Sigmoid colon (tissue), 6 donors: ENCODE measurements at regions not wholly inside any gene's neighbourhood (a gene's known extent, or its start where the extent isn't known, plus 50 kb on each side); places are given as distances from the start of the nearest gene placed in this dataset.

Experiments
- DNase-seq: peaks from one replicate; pipeline ENCODE4 v3.0.0-alpha.2; 2019
- H3K27ac ChIP-seq, 4 donors: fragments of 200-600 bp; sonication (generic); one replicate each; pipeline ENCODE4 v1.5.1; 2016 to 2019; ENCODE audit warnings: mild to moderate bottlenecking in 1 of 4
- H3K27me3 ChIP-seq, 3 donors: fragments of 200-600 bp; sonication (generic); one replicate each; pipeline ENCODE4 v1.5.1; 2019; ENCODE audit warnings: mild to moderate bottlenecking in 1 of 3
- H3K36me3 ChIP-seq, 4 donors: fragments of 200-600 bp; sonication (generic); one replicate each; pipeline ENCODE4 v1.5.1; 2016 to 2019
- H3K4me1 ChIP-seq, 4 donors: fragments of 200-600 bp; sonication (generic); one replicate each; pipeline ENCODE4 v1.5.1; 2017 to 2019
- H3K4me3 ChIP-seq, 4 donors: fragments of 200-600 bp; sonication (generic); one replicate each; pipeline ENCODE4 v1.5.1; 2017 to 2019; ENCODE audit warnings: mild to moderate bottlenecking in 2 of 4, moderate library complexity in 1 of 4
- H3K9me3 ChIP-seq, 4 donors: fragments of 200-600 bp in 3 of 4; sonication (generic) in 3 of 4; one replicate each; pipeline versions ENCODE4 v1.5.1 to v1.6.1; 2013 to 2019
- CTCF ChIP-seq, 4 experiments: fragments of 450-650 bp in 3 of 4; fragments of 200-600 bp in 1 of 4; IDR thresholded peaks; one replicate each; pipeline ENCODE4 v1.5.1; 2016 to 2019; ENCODE audit warnings: antibody characterized with exemption in 4 of 4, mild to moderate bottlenecking in 3 of 4, moderate library complexity in 2 of 4
- EP300 ChIP-seq, 4 donors: sonication (generic); formaldehyde crosslinking; IDR thresholded peaks; one replicate each; pipeline ENCODE4 v1.6.1; 2017; ENCODE audit warnings: antibody characterized with exemption in 4 of 4
- POLR2A ChIP-seq, 2 donors: fragments of 450-650 bp; IDR thresholded peaks; one replicate each; pipeline ENCODE4 v1.6.1; 2016; ENCODE audit warnings: antibody characterized with exemption in 2 of 2, mild to moderate bottlenecking in 2 of 2, moderate library complexity in 2 of 2
- POLR2AphosphoS5 ChIP-seq, 4 donors: sonication (generic); formaldehyde crosslinking; IDR thresholded peaks; one replicate each; pipeline ENCODE4 v1.6.1; 2017; ENCODE audit warnings: antibody characterized with exemption in 4 of 4
- WGBS, 2 donors: extraction: QIAGEN DNeasy Blood & Tissue Kit; methylation state at CpG; one replicate each; pipeline ENCODE4 v1.1.7; 2013; 5-methylcytosine and 5-hydroxymethylcytosine counted together
- intact Hi-C: fragments of 100-400 bp; cut with DNase I; formaldehyde crosslinking; loops from one replicate; pipeline ENCODE4 v1.15.1; 2023
- donor health status: healthy with polysubstance abuse.
- donor health status: healthy.

- Histone ChIP-seq H3K4me1 (no peaks in the 10 kb centered on the region), H3K36me3 (no peaks in the 10 kb centered on the region), H3K9me3 (no peaks in the 10 kb centered on the region), H3K27me3 (no peaks in the 10 kb centered on the region), H3K27ac (no peak overlapping the region), H3K4me3 (no peak overlapping the region)
- no peak for DNase-seq
- 63 to 80% methylated on average over 2 of the region's 2 CpGs for WGBS, 2 donors
- intact Hi-C loops = no loop called here
- no peak for TF ChIP-seq POLR2A (IDR thresholded peaks at IDR 0.05)
- no peak for TF ChIP-seq POLR2AphosphoS5 (IDR thresholded peaks at IDR 0.05)
- TF ChIP-seq EP300 (IDR thresholded peaks at IDR 0.05) = no peak
- no peak for TF ChIP-seq CTCF (IDR thresholded peaks at IDR 0.05)
Measured at GRCh38 chr7:31398815-31399214, 58.3 kb upstream of the NEUROD6 start.

GRCh38 chr7:31407178-31407676 lies 66.7 kb upstream of the NEUROD6 start:
- intact Hi-C loops = no loop called here
- Histone ChIP-seq H3K9me3 (no peaks in the 10 kb centered on the region), H3K27me3 (no peaks in the 10 kb centered on the region), H3K36me3 (no peaks in the 10 kb centered on the region), H3K4me1 (no peaks in the 10 kb centered on the region), H3K4me3 (no peak overlapping the region), H3K27ac (no peak overlapping the region)
- DNase-seq = no peak
- no peak for TF ChIP-seq POLR2AphosphoS5 (IDR thresholded peaks at IDR 0.05)
- no peak for TF ChIP-seq POLR2A (IDR thresholded peaks at IDR 0.05)
- no peak for TF ChIP-seq EP300 (IDR thresholded peaks at IDR 0.05)
- 72 to 79% methylated on average over 2 of the region's 2 CpGs for WGBS, 2 donors

GRCh38 chr7:31408140-31408729 lies 67.7 kb upstream of the NEUROD6 start:
- DNase-seq = no peak
- Histone ChIP-seq H3K27me3 (no peaks in the 10 kb centered on the region), H3K9me3 (no peaks in the 10 kb centered on the region), H3K4me3 (no peak overlapping the region), H3K36me3 (no peaks in the 10 kb centered on the region), H3K4me1 (no peaks in the 10 kb centered on the region), H3K27ac (no peak overlapping the region)
- intact Hi-C loops = no loop called here
- no peak for TF ChIP-seq EP300 (IDR thresholded peaks at IDR 0.05)
- no peak for TF ChIP-seq CTCF (IDR thresholded peaks at IDR 0.05)
- TF ChIP-seq POLR2A (IDR thresholded peaks at IDR 0.05) = no peak
- no peak for TF ChIP-seq POLR2AphosphoS5 (IDR thresholded peaks at IDR 0.05)
- 50 to 62% methylated on average over 3 of the region's 3 CpGs for WGBS, 2 donors

GRCh38 chr7:31410265-31410664 lies 69.7 kb upstream of the NEUROD6 start:
- 86 to 89% methylated on average over 2 of the region's 2 CpGs for WGBS, 2 donors
- Histone ChIP-seq H3K27me3 (no peaks in the 10 kb centered on the region), H3K4me3 (no peak overlapping the region), H3K4me1 (no peaks in the 10 kb centered on the region), H3K9me3 (no peaks in the 10 kb centered on the region), H3K36me3 (no peaks in the 10 kb centered on the region), H3K27ac (no peak overlapping the region)
- TF ChIP-seq CTCF (IDR thresholded peaks at IDR 0.05) (no peak), POLR2AphosphoS5 (IDR thresholded peaks at IDR 0.05) (no peak), EP300 (IDR thresholded peaks at IDR 0.05) (no peak), POLR2A (IDR thresholded peaks at IDR 0.05) (no peak)
- DNase-seq = no peak
- intact Hi-C loops = no loop called here

- no peaks in the 10 kb centered on the region for H3K27me3 ChIP-seq
- intact Hi-C loops = no loop called here
Measured at GRCh38 chr7:31411416-31411815, 70.9 kb upstream of the NEUROD6 start.

More at GRCh38 chr7:31411416-31411815, 70.9 kb upstream of the NEUROD6 start:
- Histone ChIP-seq H3K4me3 (no peak overlapping the region), H3K36me3 (no peaks in the 10 kb centered on the region), H3K27ac (no peak overlapping the region), H3K4me1 (no peaks in the 10 kb centered on the region), H3K9me3 (no peaks in the 10 kb centered on the region)
- TF ChIP-seq POLR2A (IDR thresholded peaks at IDR 0.05) = no peak
- TF ChIP-seq POLR2AphosphoS5 (IDR thresholded peaks at IDR 0.05) = no peak
- no peak for TF ChIP-seq EP300 (IDR thresholded peaks at IDR 0.05)
- no peak for TF ChIP-seq CTCF (IDR thresholded peaks at IDR 0.05)
- no peak for DNase-seq
- 90 to 93% methylated on average over 1 of the region's 1 CpG for WGBS, 2 donors
